NCI-H2107 treated with DMSO at 0.1 percent for 48 hours (cell line): ENCODE measurements at regions not wholly inside any gene's neighbourhood (a gene's known extent, or its start where the extent isn't known, plus 50 kb on each side); places are given as distances from the start of the nearest gene placed in this dataset.

Experiments
- DNase-seq: peaks from one replicate; lab custom pipeline; 2025; ENCODE audit not compliant: unreplicated experiment; lab: John Stamatoyannopoulos, UW

GRCh38 chr12:24175284-24175683 is 225.8 kb upstream of the SOX5 start:
- DNase-seq = no peak

GRCh38 chr12:24173067-24173466 is 223.6 kb upstream of the SOX5 start:
- no peak for DNase-seq

DNA sequence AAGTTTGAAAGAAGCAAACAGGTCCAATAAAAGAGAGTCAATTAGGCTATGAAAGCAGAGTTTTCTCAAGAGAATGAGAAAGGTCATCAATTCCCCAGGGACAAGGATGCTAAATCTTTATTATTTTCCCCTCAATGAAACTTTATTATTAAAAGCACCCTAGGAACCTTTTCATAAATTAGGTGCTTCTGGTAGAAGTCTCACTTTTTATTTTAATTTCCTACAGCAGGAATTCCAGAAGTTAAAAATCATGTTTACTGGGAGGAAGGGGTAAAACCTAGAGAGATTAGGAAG is 223.2 kb upstream of the SOX5 start:
- no peak for DNase-seq

DNA sequence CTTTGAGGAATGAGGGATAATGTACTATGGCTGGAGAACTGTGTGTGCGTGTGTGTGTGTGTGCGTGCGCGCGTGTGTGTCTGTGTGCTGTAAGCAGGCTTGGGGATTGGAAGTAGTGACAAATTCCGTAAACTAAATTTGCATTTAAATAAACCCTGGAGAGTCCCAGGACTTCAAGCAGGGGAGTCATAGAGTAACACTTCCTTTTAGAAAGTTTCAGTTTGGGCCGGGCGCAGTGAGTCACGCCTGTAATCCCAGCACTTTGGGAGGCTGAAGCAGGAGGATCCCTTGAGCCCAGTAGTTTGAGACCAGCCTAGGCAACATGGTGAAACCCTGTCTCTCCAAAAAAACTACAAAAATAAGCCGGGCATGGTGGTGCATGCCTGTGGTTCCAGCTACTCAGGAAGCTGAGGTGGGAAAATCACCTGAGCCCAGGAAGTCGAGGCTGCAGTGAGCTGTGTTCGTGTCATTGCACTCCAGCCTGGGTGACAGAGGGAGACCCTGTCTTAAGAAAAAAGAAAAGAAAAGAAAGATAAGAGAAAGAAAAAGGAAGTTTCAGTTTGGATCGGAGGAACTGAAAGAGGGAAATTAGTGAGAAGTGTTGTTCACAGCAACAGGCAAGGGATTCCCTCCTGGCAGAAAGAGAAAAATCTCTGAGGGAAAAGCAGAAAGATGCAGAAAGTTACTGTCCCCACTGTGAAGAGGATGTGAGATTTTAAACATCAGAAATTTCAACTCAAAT is 222.7 kb upstream of the SOX5 start:
- no peak for DNase-seq

DNA sequence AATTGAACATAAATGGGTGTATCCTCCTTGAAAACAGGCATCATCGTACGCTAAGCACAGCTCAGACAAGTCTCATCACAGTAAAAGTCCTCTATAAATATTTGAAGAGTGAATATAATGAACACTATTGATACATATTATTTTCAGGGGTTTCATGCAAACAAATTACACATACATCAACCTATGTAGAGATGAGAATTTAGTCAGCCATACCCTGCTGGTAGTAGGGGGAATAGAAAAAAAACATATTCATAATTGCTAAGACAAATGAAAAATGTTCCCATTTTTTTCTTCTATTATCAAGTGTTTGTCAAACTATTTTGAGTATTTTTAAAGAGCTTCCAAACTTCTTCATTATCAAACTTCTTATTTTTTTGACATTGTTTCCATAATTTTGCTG is 205.6 kb upstream of the SOX5 start:
- DNase-seq = no peak

DNA sequence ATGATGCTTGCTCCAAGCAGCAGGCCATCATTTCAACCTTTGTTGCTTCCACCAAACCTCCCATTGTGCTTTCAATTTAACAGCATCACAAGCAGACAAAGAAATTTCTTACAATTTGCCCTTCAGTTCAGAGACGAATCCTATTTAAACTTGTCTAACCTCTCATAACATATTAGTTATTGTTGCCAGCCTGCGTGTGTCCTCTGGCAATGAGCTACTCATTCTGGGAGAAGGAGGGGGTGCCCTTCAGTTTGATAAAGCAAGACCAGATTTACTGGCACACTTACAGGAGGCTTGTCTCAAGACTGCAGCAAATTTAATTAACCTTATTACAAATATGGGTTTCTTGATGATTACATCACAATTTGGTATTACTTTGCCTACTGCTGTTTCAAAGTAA is 203.6 kb upstream of the SOX5 start:
- no peak for DNase-seq

GRCh38 chr12:24152270-24152669 is 202.8 kb upstream of the SOX5 start:
- DNase-seq = no peak

GRCh38 chr12:24143928-24144327 is 194.5 kb upstream of the SOX5 start:
- DNase-seq = no peak

DNA sequence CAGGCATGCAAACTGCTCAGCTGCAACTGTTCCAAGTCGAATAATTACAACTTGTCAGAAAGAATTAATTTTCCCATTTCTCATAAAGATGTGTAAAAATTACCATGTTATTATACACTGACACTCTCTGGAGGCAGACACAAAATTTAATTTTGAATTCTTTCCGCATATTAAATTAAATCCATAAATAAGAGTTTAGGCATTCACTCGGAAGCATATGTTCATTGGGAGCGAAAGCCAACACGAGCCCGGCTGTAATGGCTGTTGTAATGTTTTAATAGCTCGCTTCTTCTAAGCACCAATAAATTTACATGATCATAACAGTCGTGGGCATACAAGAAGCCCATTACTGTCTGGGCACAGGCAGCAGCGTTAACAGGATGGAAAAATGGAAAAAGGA is 189.6 kb upstream of the SOX5 start:
- no peak for DNase-seq

- no peak for DNase-seq
Measured at GRCh38 chr12:24138041-24138440, 188.6 kb upstream of the SOX5 start.

GRCh38 chr12:24135158-24135850 is 185.8 kb upstream of the SOX5 start:
- DNase-seq = no peak

- no peak for DNase-seq
Measured at GRCh38 chr12:24134092-24134491, 184.6 kb upstream of the SOX5 start.

- peak; percentile 46 for DNase-seq
Measured at GRCh38 chr12:24133384-24133783, 183.9 kb upstream of the SOX5 start.

DNA sequence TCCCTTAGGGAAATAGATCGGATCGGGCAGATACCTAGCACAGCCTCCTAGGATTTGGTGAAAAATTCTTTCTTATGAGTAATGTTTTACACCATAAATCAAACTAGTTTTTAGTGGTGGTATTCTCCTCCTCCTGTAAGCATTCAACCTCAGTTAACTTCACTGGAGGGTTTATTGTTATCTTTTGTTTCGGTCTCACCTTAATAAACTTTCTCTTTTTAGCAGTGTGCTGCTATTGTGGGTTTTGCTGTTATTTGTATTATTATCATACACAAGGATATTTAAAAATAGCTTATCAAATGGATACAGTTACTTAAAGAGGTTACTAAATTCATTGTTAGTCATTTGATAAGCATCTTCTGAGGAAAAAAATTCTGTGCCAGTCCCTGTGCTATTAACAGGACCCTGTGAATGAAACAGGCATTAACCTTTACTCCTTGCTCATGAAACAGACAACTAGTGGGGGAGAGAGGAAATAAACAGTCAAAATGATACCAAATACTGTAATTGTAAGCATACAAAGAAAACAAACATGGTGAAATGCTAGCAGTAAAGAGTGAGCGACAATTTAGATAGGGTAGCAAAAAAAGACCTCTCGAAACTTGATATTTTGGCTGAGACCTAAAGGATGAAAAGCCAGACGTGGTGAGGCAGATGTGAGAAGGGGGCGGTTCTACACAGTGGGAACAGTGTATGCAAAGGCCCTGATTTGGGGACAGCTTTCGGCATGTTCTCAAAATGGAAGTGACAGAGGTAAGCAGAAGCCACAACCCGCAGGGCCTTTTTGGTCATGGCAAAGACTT is 178.7 kb upstream of the SOX5 start:
- no peak for DNase-seq

DNA sequence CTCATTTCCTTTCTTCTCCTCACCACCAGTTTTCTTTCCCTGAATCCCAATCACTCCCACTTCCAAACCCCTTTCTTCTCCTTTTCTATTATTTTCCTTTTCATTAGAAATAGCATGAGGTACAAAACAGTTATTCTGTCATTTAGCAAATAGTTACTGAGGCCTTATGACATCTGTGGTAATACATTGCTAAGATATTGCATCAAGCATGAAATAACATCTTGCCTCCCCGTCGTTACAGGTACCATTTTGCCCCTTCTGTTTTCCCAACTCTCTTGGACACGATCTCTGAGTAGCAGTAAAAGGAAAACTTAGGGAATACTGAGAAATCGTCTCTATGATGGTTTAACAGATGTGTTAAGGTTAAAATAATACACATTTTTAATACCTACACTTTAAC is 175.8 kb upstream of the SOX5 start:
- DNase-seq = no peak

DNA sequence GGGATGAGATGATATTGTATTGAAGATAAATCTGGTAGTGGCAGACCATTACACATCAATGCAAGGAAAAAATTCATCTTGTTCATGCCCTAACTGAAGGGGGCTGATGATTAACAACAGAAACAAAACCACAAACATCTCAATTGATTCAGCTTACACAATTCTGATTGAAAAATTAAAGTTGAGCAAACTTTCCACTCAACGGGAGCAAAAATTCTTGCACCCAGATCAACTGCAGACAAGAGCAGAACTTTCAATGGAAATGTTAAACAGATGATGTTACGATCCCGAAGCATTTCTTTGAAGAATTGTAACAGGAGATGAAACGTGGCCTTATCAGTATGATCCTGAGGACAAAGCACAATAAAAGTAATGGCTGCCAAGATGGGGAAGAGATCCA is 172.4 kb upstream of the SOX5 start:
- no peak for DNase-seq

- no peak for DNase-seq
Measured at GRCh38 chr12:24118668-24119067, 169.2 kb upstream of the SOX5 start.

- no peak for DNase-seq
Measured at GRCh38 chr12:24116548-24116947, 167.1 kb upstream of the SOX5 start.

DNA sequence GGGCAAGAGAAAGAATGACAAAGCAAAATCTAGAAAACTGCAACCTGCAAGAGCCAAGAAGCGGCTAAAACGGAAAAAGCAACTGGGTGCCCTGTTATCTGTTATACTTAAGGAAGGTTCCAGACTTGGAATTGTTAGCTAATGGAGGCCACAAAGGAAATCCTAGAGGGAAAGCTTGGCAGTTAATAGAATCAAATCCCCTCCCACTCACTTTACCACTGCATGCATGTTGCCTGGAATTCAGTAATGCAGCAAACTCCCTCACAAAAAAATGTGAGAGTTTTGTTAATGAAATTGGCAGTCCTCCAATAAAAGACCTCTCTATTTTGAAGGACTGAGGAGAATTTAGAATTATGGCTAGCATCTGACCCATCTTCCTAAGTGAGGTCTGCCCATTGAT is 164.2 kb upstream of the SOX5 start:
- DNase-seq = no peak

- DNase-seq = no peak
Measured at GRCh38 chr12:24111616-24112015, 162.1 kb upstream of the SOX5 start.

DNA sequence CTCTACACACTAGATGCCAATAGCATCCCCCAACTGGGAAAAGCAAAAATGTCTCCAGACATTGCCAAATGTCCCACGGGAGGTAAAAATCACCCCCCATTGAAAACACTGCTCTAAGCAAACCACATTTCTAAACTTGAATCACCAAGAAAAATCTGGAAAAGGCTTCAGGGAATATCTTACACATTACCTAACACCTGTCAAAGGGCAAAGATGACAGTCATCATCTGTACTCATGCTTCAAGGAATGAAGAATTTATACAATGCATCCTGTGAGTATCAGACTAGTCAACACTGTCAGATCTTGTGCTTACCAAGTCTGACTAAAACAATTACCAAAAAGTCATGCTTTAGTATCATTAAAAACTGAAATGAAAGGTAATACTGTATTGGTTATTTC is 161.6 kb upstream of the SOX5 start:
- DNase-seq = no peak

DNA sequence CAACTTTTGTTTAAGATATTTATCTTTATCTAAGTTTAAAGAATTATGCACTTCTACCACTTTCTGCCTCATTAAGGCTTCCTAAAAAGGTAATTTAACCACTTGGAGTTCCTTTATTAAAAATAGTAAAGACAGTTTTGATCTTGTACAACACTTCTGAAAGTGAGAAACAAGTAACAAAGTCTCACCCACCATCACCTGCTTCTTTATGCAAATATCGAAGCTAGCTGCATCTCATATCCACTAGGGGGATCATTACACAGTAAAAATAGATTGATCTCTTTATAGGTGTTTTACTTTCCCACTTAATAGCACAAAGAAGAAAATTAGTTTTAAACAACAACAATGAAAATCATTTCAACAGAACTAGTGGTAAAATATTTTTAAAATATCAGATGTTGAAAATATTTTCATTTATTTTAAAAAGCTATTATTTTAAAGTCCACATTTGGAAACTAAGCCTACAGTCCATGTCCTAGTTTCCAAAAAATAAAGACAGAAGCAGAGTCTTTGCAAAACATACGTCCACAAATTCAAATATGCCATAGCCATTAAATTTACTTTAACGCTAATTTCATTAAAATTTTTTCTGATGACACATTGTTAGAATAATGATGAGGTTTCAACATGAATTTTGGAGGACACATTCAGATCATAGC is 160.0 kb upstream of the SOX5 start:
- DNase-seq = peak; percentile 53
